ENCODE measurements at regions not wholly inside any gene's neighbourhood (a gene's known extent, or its start where the extent isn't known, plus 50 kb on each side); places are given as distances from the start of the nearest gene placed in this dataset.

DNA sequence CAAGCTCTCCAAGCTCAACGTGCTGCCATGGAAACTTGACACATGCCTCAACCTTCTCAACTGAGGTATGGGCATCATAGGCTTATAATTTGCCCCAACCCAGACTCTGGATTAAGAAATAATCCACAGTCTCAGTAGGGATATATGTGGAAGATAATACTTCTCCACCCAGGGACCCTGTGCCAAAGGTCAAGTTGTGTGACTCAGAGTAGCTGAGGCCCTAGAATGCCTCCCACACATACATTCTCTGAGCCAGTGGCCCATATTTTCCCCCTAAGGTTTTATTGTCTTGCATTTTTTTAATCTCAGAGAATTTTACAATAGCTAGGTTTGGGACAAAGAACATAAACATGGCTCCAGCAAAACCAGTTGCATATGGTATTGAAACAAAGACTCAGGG lies 283.1 kb downstream of the IDS start:
- TF ChIP-seq, protein P1, sequence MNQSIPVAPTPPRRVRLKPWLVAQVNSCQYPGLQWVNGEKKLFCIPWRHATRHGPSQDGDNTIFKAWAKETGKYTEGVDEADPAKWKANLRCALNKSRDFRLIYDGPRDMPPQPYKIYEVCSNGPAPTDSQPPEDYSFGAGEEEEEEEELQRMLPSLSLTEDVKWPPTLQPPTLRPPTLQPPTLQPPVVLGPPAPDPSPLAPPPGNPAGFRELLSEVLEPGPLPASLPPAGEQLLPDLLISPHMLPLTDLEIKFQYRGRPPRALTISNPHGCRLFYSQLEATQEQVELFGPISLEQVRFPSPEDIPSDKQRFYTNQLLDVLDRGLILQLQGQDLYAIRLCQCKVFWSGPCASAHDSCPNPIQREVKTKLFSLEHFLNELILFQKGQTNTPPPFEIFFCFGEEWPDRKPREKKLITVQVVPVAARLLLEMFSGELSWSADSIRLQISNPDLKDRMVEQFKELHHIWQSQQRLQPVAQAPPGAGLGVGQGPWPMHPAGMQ (IDR thresholded peaks at IDR 0.05; ENCODE audit: borderline replicate concordance), result no peak
- TF ChIP-seq RUNX3 (IDR thresholded peaks at IDR 0.05; ENCODE audit: low read length) (no peak), ZZZ3 (IDR thresholded peaks at IDR 0.05; ENCODE audit: control insufficient read depth, insufficient read length, low read depth) (no peak), FOXK2 (IDR thresholded peaks at IDR 0.05) (no peak), CEBPB (IDR thresholded peaks at IDR 0.05; ENCODE audit: borderline replicate concordance in 1 of 2, low read depth in 2 of 2, low read length in 2 of 2) (no peak), MXI1 (IDR thresholded peaks at IDR 0.05; ENCODE audit: low read depth, low read length) (no peak)
- TF ChIP-seq, protein P2, sequence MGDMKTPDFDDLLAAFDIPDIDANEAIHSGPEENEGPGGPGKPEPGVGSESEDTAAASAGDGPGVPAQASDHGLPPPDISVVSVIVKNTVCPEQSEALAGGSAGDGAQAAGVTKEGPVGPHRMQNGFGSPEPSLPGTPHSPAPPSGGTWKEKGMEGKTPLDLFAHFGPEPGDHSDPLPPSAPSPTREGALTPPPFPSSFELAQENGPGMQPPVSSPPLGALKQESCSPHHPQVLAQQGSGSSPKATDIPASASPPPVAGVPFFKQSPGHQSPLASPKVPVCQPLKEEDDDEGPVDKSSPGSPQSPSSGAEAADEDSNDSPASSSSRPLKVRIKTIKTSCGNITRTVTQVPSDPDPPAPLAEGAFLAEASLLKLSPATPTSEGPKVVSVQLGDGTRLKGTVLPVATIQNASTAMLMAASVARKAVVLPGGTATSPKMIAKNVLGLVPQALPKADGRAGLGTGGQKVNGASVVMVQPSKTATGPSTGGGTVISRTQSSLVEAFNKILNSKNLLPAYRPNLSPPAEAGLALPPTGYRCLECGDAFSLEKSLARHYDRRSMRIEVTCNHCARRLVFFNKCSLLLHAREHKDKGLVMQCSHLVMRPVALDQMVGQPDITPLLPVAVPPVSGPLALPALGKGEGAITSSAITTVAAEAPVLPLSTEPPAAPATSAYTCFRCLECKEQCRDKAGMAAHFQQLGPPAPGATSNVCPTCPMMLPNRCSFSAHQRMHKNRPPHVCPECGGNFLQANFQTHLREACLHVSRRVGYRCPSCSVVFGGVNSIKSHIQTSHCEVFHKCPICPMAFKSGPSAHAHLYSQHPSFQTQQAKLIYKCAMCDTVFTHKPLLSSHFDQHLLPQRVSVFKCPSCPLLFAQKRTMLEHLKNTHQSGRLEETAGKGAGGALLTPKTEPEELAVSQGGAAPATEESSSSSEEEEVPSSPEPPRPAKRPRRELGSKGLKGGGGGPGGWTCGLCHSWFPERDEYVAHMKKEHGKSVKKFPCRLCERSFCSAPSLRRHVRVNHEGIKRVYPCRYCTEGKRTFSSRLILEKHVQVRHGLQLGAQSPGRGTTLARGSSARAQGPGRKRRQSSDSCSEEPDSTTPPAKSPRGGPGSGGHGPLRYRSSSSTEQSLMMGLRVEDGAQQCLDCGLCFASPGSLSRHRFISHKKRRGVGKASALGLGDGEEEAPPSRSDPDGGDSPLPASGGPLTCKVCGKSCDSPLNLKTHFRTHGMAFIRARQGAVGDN (IDR thresholded peaks at IDR 0.05), result no peak
- TF ChIP-seq, protein P3, sequence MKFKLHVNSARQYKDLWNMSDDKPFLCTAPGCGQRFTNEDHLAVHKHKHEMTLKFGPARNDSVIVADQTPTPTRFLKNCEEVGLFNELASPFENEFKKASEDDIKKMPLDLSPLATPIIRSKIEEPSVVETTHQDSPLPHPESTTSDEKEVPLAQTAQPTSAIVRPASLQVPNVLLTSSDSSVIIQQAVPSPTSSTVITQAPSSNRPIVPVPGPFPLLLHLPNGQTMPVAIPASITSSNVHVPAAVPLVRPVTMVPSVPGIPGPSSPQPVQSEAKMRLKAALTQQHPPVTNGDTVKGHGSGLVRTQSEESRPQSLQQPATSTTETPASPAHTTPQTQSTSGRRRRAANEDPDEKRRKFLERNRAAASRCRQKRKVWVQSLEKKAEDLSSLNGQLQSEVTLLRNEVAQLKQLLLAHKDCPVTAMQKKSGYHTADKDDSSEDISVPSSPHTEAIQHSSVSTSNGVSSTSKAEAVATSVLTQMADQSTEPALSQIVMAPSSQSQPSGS (IDR thresholded peaks at IDR 0.05; ENCODE audit: low read length), result no peak
- ChIA-PET RAD21 (ENCODE audit: unreplicated experiment) (no interaction called here), SMC1A (ENCODE audit: uncharacterized antibody, unreplicated experiment) (interaction anchor here (3.7 to 4.8 kb wide), 2 partner anchors 12 to 16 kb away, joined by 16 to 25 read pairs; no protein-coding TSS in a partner anchor), CTCF (no interaction called here), POLR2A (no interaction called here)
- H3K9me3 ChIP-seq (replicated peaks; ENCODE audit: control insufficient read depth, insufficient read depth, low read length), result no peaks in the 10 kb centered on the region; the same call in 2 of the 3 replicates
- H3K9ac ChIP-seq (ENCODE audit: control insufficient read depth, insufficient read depth, low read length), result no peak overlapping the region
- BruUV-seq (replicated peaks), result no TSS peak
- intact Hi-C loops (cut with micrococcal nuclease; ENCODE audit: unreplicated experiment), result no loop called here
- no peaks in the 10 kb centered on the region for H3K79me2 ChIP-seq (ENCODE audit: control insufficient read depth, insufficient read depth, low read length)
- H4K20me1 ChIP-seq (ENCODE audit: control insufficient read depth, insufficient read depth), result no peaks in the 10 kb centered on the region
- WGBS (ENCODE audit: insufficient coverage, insufficient replicate concordance, low lambda C conversion rate, missing lambda C conversion rate), result 8% methylated on average over 1 of the region's 1 CpG
- no peak for ATAC-seq
- no peak overlapping the region for H2AFZ ChIP-seq (ENCODE audit: control insufficient read depth, low read depth, low read length)
- FAIRE-seq, result no peak
- H3K36me3 ChIP-seq (ENCODE audit: control insufficient read depth in 2 of 2, insufficient read depth in 2 of 2, low read length in 1 of 2), result no peaks in the 10 kb centered on the region
- no peak for DNase-seq (ENCODE audit: low read depth, low spot score)
- H3K27me3 ChIP-seq (replicated peaks in 1 of 2; ENCODE audit: control insufficient read depth in 2 of 2, insufficient read depth in 2 of 2, low read length in 1 of 2), result no peaks in the 10 kb centered on the region
- no peak overlapping the region for H3K27ac ChIP-seq (ENCODE audit: control insufficient read depth, insufficient read depth)
- H3K4me2 ChIP-seq (ENCODE audit: control insufficient read depth, insufficient read depth), result no peak overlapping the region
- in situ Hi-C loops (cut with MboI), result no loop called here
- H3K4me1 ChIP-seq (ENCODE audit: control insufficient read depth, insufficient read depth, low read length), result no peaks in the 10 kb centered on the region
- H3K4me3 ChIP-seq, result no peak overlapping the region

Measured in GM12878 (cell line).